ENCODE measurements at regions not wholly inside any gene's neighbourhood (a gene's known extent, or its start where the extent isn't known, plus 50 kb on each side); places are given as distances from the start of the nearest gene placed in this dataset.
"Not testable (repeated sequence)": the region's sequence is repeated elsewhere in the genome, so short reads cannot be mapped to it uniquely, and the experiment has no call there.

DNA sequence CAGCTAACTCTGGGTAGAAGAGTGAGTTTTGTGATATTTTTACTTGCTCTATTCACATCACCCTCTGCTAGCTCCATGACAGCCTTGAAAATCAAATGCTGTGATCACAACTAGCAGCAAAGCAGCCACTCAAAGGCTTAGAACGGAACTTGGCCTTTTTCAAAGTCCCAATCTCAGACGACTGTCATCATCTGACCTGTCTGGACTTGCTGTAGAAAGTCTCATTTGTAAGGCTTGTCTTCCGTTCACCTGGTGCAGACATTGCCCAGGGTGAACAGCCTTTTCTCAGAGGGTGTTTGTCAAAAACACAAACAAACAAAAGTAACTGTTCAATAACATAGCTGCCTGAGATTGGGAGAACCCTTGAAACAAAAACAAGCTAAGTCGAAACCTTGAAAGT lies 458.9 kb upstream of the ADARB2 start:
- POLR2A ChIA-PET = no interaction called here
- ATAC-seq = no peak
- CTCF ChIA-PET = no interaction called here

DNA sequence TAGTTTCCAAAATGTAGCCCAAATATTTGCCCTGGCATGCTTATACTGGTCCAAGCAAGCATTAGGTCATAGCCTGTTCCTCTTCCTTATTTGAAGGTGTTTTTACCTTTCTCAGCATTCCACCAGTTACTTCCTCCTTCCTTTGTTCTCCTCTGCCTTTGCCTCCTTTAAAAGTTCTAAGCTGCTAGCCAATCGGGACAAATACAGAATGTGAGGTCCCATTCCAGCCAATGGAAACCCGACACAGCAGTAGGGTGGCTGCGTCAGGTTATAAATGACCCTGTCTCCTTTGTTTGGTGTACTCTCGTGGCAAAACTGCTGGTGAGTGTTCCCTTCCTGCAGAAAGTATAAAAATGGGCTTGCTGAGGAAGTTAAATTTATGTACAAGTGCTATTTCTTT lies 452.0 kb upstream of the ADARB2 start:
- CTCF ChIA-PET; H3K9me3 Mint-ChIP-seq (ENCODE audit: low read depth); DNase-seq; H3K4me1 Mint-ChIP-seq; POLR2A ChIA-PET; H3K36me3 Mint-ChIP-seq (ENCODE audit: low read depth); H3K4me3 Mint-ChIP-seq; ATAC-seq; intact Hi-C loops (cut with DNase I, micrococcal nuclease); H3K27ac Mint-ChIP-seq; H3K27me3 Mint-ChIP-seq: not testable (repeated sequence)

More for the DNA sequence above, 458.9 kb upstream of the ADARB2 start:
- Mint-ChIP-seq H3K4me3 (no peak overlapping the region), H3K9me3 (ENCODE audit: low read depth) (peaks cover 9% of the 10 kb centered on the region), H3K4me1 (no peaks in the 10 kb centered on the region), H3K27ac (no peak overlapping the region), H3K36me3 (ENCODE audit: low read depth) (no peaks in the 10 kb centered on the region), H3K27me3 (peaks cover 10% of the 10 kb centered on the region)
- DNase-seq = no peak
- intact Hi-C loops (cut with DNase I, micrococcal nuclease) = no loop called here

DNA sequence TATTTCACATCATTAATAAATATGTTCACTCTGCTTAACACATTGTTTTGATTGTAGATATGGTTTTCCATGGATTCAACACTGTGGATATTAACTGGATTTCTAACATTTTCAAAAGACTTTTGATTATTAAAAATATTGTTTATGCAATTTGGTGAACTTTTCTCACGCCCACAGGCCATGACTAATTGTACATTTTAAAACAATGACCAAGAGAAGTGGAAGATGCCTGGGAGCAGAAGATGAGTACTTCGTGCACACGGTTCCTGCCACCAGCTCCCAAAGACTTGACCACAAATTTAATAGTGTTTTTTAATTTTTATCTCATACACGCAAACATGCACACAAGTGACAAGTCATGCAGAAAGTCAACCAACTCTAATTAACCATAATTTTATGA lies 451.0 kb upstream of the ADARB2 start:
- H3K27me3 Mint-ChIP-seq = peaks cover 4% of the 10 kb centered on the region
- H3K4me3 Mint-ChIP-seq = no peak overlapping the region
- no peak for ATAC-seq
- ChIA-PET POLR2A (no interaction called here), CTCF (no interaction called here)
- H3K36me3 Mint-ChIP-seq (ENCODE audit: low read depth) = no peaks in the 10 kb centered on the region
- H3K27ac Mint-ChIP-seq = no peak overlapping the region
- no peak for DNase-seq
- intact Hi-C loops (cut with DNase I, micrococcal nuclease) = no loop called here
- H3K4me1 Mint-ChIP-seq = no peaks in the 10 kb centered on the region
- H3K9me3 Mint-ChIP-seq (ENCODE audit: low read depth) = peaks cover under 1% of the 10 kb centered on the region

DNA sequence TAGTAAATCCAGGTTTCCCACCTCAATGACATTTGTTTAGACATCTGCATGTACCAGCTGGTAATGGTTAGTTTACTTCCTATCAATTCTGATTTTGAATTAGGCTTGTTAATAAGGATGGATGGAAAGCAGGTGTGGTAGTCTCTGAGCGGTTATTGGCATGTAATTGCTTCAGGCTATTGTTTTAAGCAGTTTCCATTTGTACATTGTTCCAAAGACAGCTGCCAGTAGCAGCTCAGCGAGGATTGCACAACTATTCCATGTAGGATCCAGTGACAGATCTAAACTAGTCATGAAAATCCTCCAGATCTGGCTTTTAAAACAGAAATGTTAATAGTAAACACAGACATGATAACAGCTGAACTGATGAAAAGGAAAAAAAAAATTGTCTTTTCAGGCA lies 436.0 kb upstream of the ADARB2 start:
- no peak overlapping the region for H3K27ac Mint-ChIP-seq

DNA sequence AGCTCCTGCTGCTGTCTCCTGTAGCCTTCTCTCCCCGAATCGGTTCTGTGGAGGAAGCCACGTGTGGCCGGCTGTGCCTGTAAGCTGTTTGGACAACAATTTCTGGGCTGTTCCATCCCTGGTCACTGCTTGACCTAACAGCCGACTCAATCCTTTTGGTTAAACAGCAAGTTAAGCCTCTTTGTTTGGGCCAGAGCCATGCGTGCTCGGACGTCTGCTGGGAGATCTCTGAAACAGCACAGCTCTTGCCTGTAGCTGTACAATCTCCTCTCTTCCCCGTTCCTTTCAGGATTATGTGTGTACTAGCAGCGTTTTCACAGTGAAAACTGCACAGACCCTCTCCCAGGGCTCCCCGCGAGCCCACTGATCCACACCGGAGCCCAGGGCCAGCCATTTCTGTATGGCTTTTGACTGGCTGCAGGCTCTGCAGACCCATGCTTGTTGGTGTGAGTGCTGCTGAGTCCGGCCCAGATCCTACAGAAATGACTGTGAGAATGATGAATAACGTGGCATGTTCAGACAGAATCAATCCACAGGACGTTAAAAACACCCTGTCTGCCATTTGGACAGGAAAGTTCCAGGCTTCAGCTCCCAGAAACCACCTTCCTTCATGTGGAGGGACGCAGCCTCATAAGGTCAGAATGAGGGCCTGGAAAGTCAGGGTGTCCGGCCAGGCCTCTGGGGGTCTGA lies 428.6 kb upstream of the ADARB2 start:
- ATAC-seq (no peak), DNase-seq (no peak)
- intact Hi-C loops (cut with DNase I, micrococcal nuclease) = no loop called here
- Mint-ChIP-seq H3K4me3 (no peak overlapping the region), H3K9me3 (ENCODE audit: low read depth) (no peaks in the 10 kb centered on the region), H3K27ac (no peak overlapping the region), H3K36me3 (ENCODE audit: low read depth) (no peaks in the 10 kb centered on the region), H3K27me3 (peaks cover 3% of the 10 kb centered on the region), H3K4me1 (no peaks in the 10 kb centered on the region)
- ChIA-PET POLR2A (no interaction called here), CTCF (interaction anchor here (0.6 kb wide), 1 partner anchor 744 kb away, joined by 6 read pairs; no protein-coding TSS in a partner anchor)

More for the DNA sequence above, 436.0 kb upstream of the ADARB2 start:
- Mint-ChIP-seq H3K27me3 (peaks cover 3% of the 10 kb centered on the region), H3K9me3 (ENCODE audit: low read depth) (no peaks in the 10 kb centered on the region), H3K36me3 (ENCODE audit: low read depth) (no peaks in the 10 kb centered on the region), H3K4me1 (no peaks in the 10 kb centered on the region), H3K4me3 (no peak overlapping the region)
- intact Hi-C loops (cut with DNase I, micrococcal nuclease) = no loop called here
- ATAC-seq (no peak), DNase-seq (no peak)
- POLR2A ChIA-PET = no interaction called here
- CTCF ChIA-PET = no interaction called here

DNA sequence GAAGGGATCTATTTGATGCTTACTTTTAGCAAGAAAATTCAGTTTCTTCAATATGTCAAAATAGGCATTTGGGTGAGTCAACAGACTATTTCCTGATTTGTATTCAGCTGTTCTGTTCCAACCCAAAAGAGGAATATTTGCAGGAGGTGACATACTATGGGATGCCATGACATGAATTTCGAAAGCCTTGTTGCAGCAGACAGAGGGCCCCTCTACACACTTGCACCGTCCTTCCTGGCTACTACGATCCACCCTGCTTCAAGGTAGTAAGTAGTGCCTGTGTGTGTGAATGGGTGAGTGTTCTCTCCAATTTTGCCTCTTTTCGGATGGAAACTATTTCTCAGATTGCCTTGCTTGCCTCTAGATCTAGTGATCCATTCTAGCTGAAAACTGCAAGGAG lies 413.0 kb upstream of the ADARB2 start:
- DNase-seq (no peak), ATAC-seq (no peak)
- H3K27ac Mint-ChIP-seq = no peak overlapping the region
- H3K27me3 Mint-ChIP-seq = peaks cover 2% of the 10 kb centered on the region
- H3K9me3 Mint-ChIP-seq (ENCODE audit: low read depth) = no peaks in the 10 kb centered on the region
- CTCF ChIA-PET = no interaction called here
- intact Hi-C loops (cut with DNase I, micrococcal nuclease) = no loop called here
- H3K36me3 Mint-ChIP-seq (ENCODE audit: low read depth) = no peaks in the 10 kb centered on the region
- H3K4me1 Mint-ChIP-seq = no peaks in the 10 kb centered on the region
- POLR2A ChIA-PET = no interaction called here
- no peak overlapping the region for H3K4me3 Mint-ChIP-seq

DNA sequence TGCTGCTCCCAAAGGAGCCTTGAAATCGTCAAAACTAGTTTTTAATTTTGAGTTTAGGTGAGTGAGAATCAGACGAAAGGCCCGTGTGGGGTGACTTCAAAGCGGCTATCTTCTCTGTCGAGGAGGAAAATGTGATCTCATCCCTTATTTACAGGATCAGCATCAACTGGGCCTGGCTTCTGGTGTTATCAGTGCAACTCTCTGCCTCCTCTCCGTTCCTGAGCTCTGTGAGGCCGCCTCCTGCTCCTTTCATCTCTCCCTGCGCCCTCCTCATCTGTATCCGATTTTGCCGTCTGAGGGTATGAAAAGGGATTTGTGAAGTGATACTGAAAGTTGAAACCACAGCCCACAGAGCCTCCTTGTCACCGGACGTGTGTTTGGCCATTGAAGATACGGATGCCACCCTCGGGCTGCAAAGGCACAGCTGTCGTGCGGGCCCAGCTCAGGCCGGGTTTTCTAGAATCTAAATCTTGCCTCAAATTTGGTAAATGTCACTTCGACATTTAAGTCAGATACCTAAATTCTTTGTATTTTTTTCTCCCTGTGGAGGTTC lies 408.7 kb upstream of the ADARB2 start:
- Mint-ChIP-seq H3K27me3 (no peaks in the 10 kb centered on the region), H3K27ac (no peak overlapping the region), H3K4me3 (no peak overlapping the region), H3K36me3 (ENCODE audit: low read depth) (no peaks in the 10 kb centered on the region), H3K9me3 (ENCODE audit: low read depth) (no peaks in the 10 kb centered on the region), H3K4me1 (no peaks in the 10 kb centered on the region)
- no peak for ATAC-seq
- intact Hi-C loops (cut with DNase I, micrococcal nuclease) = no loop called here
- POLR2A ChIA-PET = no interaction called here
- CTCF ChIA-PET = interaction anchor here (0.7 kb wide), 1 partner anchor 117 kb away, joined by 3 read pairs; no protein-coding TSS in a partner anchor
- no peak for DNase-seq

DNA sequence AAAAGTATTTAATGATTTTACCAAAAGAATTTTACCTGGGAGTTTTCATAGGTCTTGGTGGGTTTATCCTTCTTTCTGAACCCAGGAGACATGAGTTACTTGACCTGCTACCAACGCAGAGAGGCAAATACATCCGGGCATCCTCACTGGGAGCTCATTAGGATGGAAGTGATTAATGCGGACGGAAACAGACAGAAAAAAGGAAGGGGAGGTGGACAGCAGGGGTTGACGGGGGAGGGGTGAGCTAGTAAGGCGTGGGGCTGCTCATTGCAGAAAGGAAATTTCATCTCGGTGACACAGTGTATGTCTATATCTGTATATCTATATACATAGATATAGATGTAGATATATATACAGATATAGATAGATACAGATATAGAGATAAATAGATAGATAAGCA lies 408.2 kb upstream of the ADARB2 start:
- Mint-ChIP-seq H3K4me3 (no peak overlapping the region), H3K9me3 (ENCODE audit: low read depth) (no peaks in the 10 kb centered on the region), H3K27ac (no peak overlapping the region), H3K36me3 (ENCODE audit: low read depth) (no peaks in the 10 kb centered on the region), H3K27me3 (no peaks in the 10 kb centered on the region), H3K4me1 (no peaks in the 10 kb centered on the region)
- ATAC-seq = no peak
- DNase-seq = no peak
- CTCF ChIA-PET = interaction anchor here (0.7 kb wide), 1 partner anchor 118 kb away, joined by 3 read pairs; no protein-coding TSS in a partner anchor
- intact Hi-C loops (cut with DNase I, micrococcal nuclease) = no loop called here
- POLR2A ChIA-PET = no interaction called here

DNA sequence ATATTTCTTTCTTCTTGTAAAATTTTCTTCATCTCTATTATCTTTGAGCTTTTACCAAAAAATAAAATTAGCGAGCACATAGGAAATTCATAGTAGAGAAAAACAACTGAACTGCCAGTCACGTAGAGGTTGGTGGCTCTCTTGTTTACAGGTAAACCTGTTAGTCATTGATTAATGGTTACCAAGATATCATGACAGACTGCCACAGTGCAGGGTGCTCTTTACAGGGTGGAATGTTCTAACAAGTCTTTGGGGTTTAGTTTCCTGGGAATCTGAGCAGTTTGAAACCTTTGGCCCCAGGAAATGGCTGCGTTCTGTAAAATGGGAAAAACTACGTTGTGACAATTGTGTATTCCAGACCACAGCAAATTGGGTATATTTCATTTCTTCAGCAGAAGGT lies 407.3 kb upstream of the ADARB2 start:
- Mint-ChIP-seq H3K4me3 (no peak overlapping the region), H3K4me1 (no peaks in the 10 kb centered on the region), H3K27ac (no peak overlapping the region), H3K36me3 (ENCODE audit: low read depth) (no peaks in the 10 kb centered on the region), H3K9me3 (ENCODE audit: low read depth) (no peaks in the 10 kb centered on the region), H3K27me3 (no peaks in the 10 kb centered on the region)
- intact Hi-C loops (cut with DNase I, micrococcal nuclease) = no loop called here
- POLR2A ChIA-PET = no interaction called here
- CTCF ChIA-PET = no interaction called here
- DNase-seq (no peak), ATAC-seq (no peak)

DNA sequence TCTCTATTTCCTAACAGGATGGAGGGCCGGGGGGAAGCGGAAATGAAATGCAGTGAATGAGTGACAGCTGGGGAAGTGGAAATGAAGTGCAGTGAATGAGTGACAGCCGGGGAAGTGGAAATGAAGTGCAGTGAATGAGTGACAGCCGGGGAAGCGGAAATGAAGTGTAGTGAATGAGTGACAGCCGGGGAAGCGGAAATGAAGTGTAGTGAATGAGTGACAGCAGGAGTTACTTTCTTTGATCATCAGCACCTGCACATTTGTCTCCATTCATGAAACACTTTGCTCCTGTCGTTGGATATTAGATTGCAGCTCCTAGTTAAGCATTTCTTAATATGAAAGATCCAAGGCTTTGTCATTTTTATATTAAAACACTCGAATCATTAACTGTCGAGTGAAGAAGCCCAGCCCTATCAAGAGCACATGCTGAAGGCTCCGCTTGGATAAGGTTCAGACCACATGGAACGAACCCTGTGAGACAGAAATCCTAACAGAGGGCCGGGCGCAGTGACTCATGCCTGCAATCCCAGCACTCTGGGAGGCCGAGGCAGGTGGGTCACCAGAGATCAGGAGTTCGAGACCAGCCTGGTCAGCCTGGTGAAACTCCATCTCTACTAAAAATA lies 406.0 kb upstream of the ADARB2 start:
- H3K27me3 Mint-ChIP-seq = no peaks in the 10 kb centered on the region
- no peaks in the 10 kb centered on the region for H3K4me1 Mint-ChIP-seq
- DNase-seq (no peak), ATAC-seq (no peak)
- ChIA-PET POLR2A (no interaction called here), CTCF (no interaction called here)
- no peak overlapping the region for H3K4me3 Mint-ChIP-seq
- intact Hi-C loops (cut with DNase I, micrococcal nuclease) = no loop called here
- H3K27ac Mint-ChIP-seq = no peak overlapping the region
- H3K36me3 Mint-ChIP-seq (ENCODE audit: low read depth) = no peaks in the 10 kb centered on the region
- no peaks in the 10 kb centered on the region for H3K9me3 Mint-ChIP-seq (ENCODE audit: low read depth)

DNA sequence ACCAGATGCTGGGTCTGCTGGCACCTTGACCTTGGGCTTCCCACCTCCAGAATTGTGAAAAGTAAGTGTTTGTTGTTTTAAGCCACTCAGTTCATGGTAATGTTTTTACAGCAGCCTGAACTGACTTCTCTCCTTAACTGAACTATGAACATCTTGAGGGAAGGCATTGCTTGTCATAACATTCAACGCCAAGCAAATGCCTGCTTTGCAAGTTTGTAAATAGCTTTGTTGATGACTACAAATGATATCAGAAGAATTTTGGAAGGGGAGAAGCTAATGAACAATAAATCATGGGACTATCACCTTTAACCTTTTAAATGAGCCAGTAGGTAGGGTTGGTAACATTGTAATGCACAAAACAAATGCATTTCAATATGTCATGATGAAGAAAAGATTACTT lies 402.4 kb upstream of the ADARB2 start:
- ChIA-PET CTCF (no interaction called here), POLR2A (no interaction called here)
- no peaks in the 10 kb centered on the region for H3K9me3 Mint-ChIP-seq (ENCODE audit: low read depth)
- H3K4me1 Mint-ChIP-seq = no peaks in the 10 kb centered on the region
- H3K36me3 Mint-ChIP-seq (ENCODE audit: low read depth) = no peaks in the 10 kb centered on the region
- ATAC-seq (no peak), DNase-seq (no peak)
- H3K27me3 Mint-ChIP-seq = no peaks in the 10 kb centered on the region
- no peak overlapping the region for H3K4me3 Mint-ChIP-seq
- no peak overlapping the region for H3K27ac Mint-ChIP-seq
- intact Hi-C loops (cut with DNase I, micrococcal nuclease) = no loop called here

DNA sequence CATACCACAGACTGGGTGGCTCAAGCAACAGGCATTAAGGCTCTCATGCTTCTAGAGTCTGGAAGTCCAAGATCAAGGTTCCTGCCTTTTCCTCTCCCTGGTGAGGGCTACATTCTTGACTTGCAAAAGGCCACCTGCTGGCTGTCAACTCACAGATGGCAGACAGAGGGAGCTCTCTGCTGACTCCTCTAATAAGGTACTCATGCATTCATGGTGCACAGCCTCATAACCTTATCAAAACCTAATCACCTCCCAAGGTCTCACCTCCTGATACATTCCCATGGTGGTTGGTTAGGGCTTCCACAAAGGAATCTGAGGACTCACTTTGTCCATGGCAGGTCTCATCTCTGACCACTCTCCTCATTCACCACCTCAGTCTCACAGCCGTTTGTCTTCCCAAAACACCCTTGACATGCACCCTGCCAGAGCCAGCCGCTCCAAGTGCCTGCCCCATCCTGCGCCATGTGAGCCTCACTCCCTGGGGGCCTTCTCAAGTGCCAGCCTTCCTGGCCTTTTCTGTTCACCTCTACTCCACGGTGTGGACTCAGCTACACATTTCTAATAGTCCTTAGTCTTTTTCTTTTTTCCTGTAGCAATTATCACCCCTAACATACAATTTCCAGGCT lies 400.3 kb upstream of the ADARB2 start:
- Mint-ChIP-seq H3K27me3 (no peaks in the 10 kb centered on the region), H3K9me3 (ENCODE audit: low read depth) (no peaks in the 10 kb centered on the region), H3K36me3 (ENCODE audit: low read depth) (no peaks in the 10 kb centered on the region), H3K4me3 (no peak overlapping the region), H3K4me1 (no peaks in the 10 kb centered on the region), H3K27ac (no peak overlapping the region)
- intact Hi-C loops (cut with DNase I, micrococcal nuclease) = no loop called here
- ChIA-PET POLR2A (no interaction called here), CTCF (interaction anchor here (0.7 to 1.2 kb wide), 2 partner anchors 15 to 37 kb away, joined by 3 to 4 read pairs; no protein-coding TSS in a partner anchor)
- ATAC-seq (peak; percentile 42), DNase-seq (peak; percentile 38)
